ENCODE measurements at regions not wholly inside any gene's neighbourhood (a gene's known extent, or its start where the extent isn't known, plus 50 kb on each side); places are given as distances from the start of the nearest gene placed in this dataset.

- no peak for TF ChIP-seq POLR2A (IDR thresholded peaks at IDR 0.05; ENCODE audit: low read depth, low read length)
- TF ChIP-seq POLR2AphosphoS5 (IDR thresholded peaks at IDR 0.05; ENCODE audit: low read depth, low read length), result no peak
- no peak for TF ChIP-seq TAF1 (IDR thresholded peaks at IDR 0.05; ENCODE audit: borderline replicate concordance, low read depth, low read length)
These were observed 227.2 kb upstream of the NANOGP8 start for GRCh38 chr15:35312344-35312743.

Measured in GM12892 (cell line).